ENCODE measurements at regions not wholly inside any gene's neighbourhood (a gene's known extent, or its start where the extent isn't known, plus 50 kb on each side); places are given as distances from the start of the nearest gene placed in this dataset.

DNA sequence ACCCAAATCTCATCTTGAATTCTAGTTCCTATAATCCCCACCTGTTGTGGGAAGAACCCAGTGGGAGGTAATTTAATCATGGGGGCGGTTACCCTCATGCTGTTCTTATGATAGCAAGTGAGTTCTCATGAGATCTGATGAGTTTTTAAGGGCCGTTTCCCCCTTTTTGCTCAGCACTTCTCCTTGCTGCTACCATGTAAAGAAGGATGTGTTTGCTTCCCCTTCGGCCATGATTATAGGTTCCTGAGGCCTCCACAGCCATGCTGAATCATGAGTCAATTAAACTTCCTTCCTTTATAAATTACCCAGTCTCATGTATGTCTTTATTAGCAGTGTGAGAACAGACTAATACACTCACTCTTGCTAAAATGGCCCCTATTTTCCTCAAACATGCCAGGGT is 374.7 kb downstream of the TUSC7 start:
- Mint-ChIP-seq H3K27me3 (ENCODE audit: insufficient read depth) (no peaks in the 10 kb centered on the region), H3K27ac (no peak overlapping the region), H3K9me3 (no peaks in the 10 kb centered on the region), H3K36me3 (ENCODE audit: low read depth) (no peaks in the 10 kb centered on the region), H3K4me1 (peaks cover 19% of the 10 kb centered on the region), H3K4me3 (no peak overlapping the region)
- Histone ChIP-seq H3K9me3 (ENCODE audit: control insufficient read depth, low read length) (peaks cover 7% of the 10 kb centered on the region), H3K4me3 (ENCODE audit: low read length) (peak overlapping the region; percentile 48), H3K4me1 (ENCODE audit: control insufficient read depth, insufficient read depth, low read length) (peaks cover 8% of the 10 kb centered on the region), H3K27ac (ENCODE audit: low read depth, low read length) (no peak overlapping the region), H3K36me3 (ENCODE audit: control insufficient read depth, insufficient read depth, low read length) (no peaks in the 10 kb centered on the region), H3K27me3 (ENCODE audit: control insufficient read depth, insufficient read depth, low read length, poor library complexity, severe bottlenecking) (no peaks in the 10 kb centered on the region), H3K9ac (ENCODE audit: extremely low read depth, low read length, poor library complexity, severe bottlenecking) (no peak overlapping the region)
- TF ChIP-seq, protein P1, sequence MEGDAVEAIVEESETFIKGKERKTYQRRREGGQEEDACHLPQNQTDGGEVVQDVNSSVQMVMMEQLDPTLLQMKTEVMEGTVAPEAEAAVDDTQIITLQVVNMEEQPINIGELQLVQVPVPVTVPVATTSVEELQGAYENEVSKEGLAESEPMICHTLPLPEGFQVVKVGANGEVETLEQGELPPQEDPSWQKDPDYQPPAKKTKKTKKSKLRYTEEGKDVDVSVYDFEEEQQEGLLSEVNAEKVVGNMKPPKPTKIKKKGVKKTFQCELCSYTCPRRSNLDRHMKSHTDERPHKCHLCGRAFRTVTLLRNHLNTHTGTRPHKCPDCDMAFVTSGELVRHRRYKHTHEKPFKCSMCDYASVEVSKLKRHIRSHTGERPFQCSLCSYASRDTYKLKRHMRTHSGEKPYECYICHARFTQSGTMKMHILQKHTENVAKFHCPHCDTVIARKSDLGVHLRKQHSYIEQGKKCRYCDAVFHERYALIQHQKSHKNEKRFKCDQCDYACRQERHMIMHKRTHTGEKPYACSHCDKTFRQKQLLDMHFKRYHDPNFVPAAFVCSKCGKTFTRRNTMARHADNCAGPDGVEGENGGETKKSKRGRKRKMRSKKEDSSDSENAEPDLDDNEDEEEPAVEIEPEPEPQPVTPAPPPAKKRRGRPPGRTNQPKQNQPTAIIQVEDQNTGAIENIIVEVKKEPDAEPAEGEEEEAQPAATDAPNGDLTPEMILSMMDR (conservative IDR thresholded peaks at IDR 0.05), result no peak
- WGBS, 2 experiments (ENCODE audit: insufficient coverage in 1 of 2, insufficient read length in 1 of 2), result 87 to 89% methylated on average over 3 of the region's 3 CpGs
- DNase-seq, result no peak

DNA sequence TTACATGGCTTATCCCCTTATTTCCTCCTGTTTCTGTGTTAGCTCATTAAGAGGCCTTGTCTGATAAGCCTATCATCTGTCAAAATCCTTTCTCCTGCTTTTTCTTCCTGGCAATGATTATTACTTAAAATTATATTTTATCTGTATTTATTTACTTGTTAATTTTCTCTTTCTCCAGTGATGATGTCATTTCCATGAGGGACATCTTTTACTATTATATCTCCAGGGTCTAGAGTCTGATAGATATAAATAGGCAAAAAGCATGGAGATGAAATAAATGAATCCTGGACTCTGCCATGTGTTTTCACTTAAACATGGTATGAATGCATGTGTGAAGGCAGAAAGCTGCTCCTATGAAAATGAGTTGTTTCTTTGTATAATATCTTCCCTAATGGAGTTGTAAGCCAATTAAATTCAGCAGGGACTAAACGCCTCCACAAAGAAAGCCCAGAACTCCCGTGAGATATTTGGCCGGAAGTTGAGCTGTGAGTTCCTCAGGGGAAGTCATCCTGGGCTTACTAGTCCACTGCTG is 375.2 kb downstream of the TUSC7 start:
- H3K36me3 ChIP-seq (ENCODE audit: control insufficient read depth, insufficient read depth, low read length), result no peaks in the 10 kb centered on the region
- Mint-ChIP-seq H3K4me3 (no peak overlapping the region), H3K27ac (no peak overlapping the region), H3K36me3 (ENCODE audit: low read depth) (no peaks in the 10 kb centered on the region), H3K4me1 (peaks cover 19% of the 10 kb centered on the region), H3K9me3 (peaks cover 2% of the 10 kb centered on the region), H3K27me3 (ENCODE audit: insufficient read depth) (no peaks in the 10 kb centered on the region)
- H3K27me3 ChIP-seq (ENCODE audit: control insufficient read depth, insufficient read depth, low read length, poor library complexity, severe bottlenecking), result no peaks in the 10 kb centered on the region
- no peak overlapping the region for H3K4me3 ChIP-seq (ENCODE audit: low read length)
- DNase-seq, result no peak
- H3K9ac ChIP-seq (ENCODE audit: extremely low read depth, low read length, poor library complexity, severe bottlenecking), result no peak overlapping the region
- WGBS, 2 experiments (ENCODE audit: insufficient coverage in 1 of 2, insufficient read length in 1 of 2), result 63% methylated on average over 3 of the region's 3 CpGs; no CpG with 5 or more reads in 1 of the 2 experiments
- TF ChIP-seq, protein P1 (conservative IDR thresholded peaks at IDR 0.05), result no peak
- H3K4me1 ChIP-seq (ENCODE audit: control insufficient read depth, insufficient read depth, low read length), result peaks cover 8% of the 10 kb centered on the region
- H3K9me3 ChIP-seq (ENCODE audit: control insufficient read depth, low read length), result peaks cover 7% of the 10 kb centered on the region
- H3K27ac ChIP-seq (ENCODE audit: low read depth, low read length), result no peak overlapping the region

DNA sequence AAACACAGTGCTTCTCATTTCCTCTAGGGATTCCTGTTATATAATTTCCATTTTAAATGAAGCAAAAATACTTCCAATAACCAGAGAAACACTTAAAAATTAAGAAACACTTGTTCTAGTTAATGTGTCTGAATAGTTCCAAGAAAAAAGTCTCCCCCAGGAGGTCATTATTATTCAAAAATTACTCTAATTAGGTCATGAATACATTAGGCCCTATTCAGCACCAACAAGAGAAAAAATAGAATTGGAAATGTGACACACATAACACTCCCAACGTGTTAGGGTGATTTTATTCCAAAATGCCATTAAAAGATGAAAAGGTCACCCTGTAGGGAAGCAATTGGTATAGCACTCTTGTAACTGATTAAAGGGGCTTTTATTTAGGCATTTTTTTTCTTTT is 382.1 kb downstream of the TUSC7 start:
- no peak overlapping the region for H3K9ac ChIP-seq (ENCODE audit: extremely low read depth, low read length, poor library complexity, severe bottlenecking)
- peaks cover 6% of the 10 kb centered on the region for H3K4me1 Mint-ChIP-seq
- no peak overlapping the region for H3K27ac ChIP-seq (ENCODE audit: low read depth, low read length)
- H3K36me3 ChIP-seq (ENCODE audit: control insufficient read depth, insufficient read depth, low read length), result no peaks in the 10 kb centered on the region
- H3K36me3 Mint-ChIP-seq (ENCODE audit: low read depth), result no peaks in the 10 kb centered on the region
- no peak for DNase-seq
- no peak overlapping the region for H3K4me3 Mint-ChIP-seq
- no peak overlapping the region for H3K27ac Mint-ChIP-seq
- H3K9me3 Mint-ChIP-seq, result peaks cover 2% of the 10 kb centered on the region
- H3K27me3 Mint-ChIP-seq (ENCODE audit: insufficient read depth), result no peaks in the 10 kb centered on the region
- 77% methylated on average over 1 of the region's 1 CpG; no CpG with 5 or more reads in 1 of the 2 experiments for WGBS, 2 experiments (ENCODE audit: insufficient coverage in 1 of 2, insufficient read length in 1 of 2)
- H3K27me3 ChIP-seq (ENCODE audit: control insufficient read depth, insufficient read depth, low read length, poor library complexity, severe bottlenecking), result no peaks in the 10 kb centered on the region
- H3K9me3 ChIP-seq (ENCODE audit: control insufficient read depth, low read length), result peaks cover 7% of the 10 kb centered on the region
- H3K4me3 ChIP-seq (ENCODE audit: low read length), result no peak overlapping the region
- H3K4me1 ChIP-seq (ENCODE audit: control insufficient read depth, insufficient read depth, low read length), result no peaks in the 10 kb centered on the region
- TF ChIP-seq, protein P1 (conservative IDR thresholded peaks at IDR 0.05), result no peak

Measured in endodermal cell (in vitro differentiated cells).